Endothelial cell (in vitro differentiated cells): ENCODE measurements at regions not wholly inside any gene's neighbourhood (a gene's known extent, or its start where the extent isn't known, plus 50 kb on each side); places are given as distances from the start of the nearest gene placed in this dataset.
A peak's percentile ranks its signal among the peaks of the same experiment; 100 is the strongest.

Experiments used
- DNase-seq: peaks from one replicate; pipeline ENCODE4 v3.0.0; 2021; ENCODE audit warnings: low spot score
- H3K27ac Mint-ChIP-seq: one replicate; pipeline ENCODE4 v1.8.0; 2021; ENCODE audit warnings: mixed read lengths, inconsistent platforms; ENCODE audit not compliant: unreplicated experiment
- H3K27me3 Mint-ChIP-seq: one replicate; pipeline ENCODE4 v1.8.0; 2021; ENCODE audit warnings: mild to moderate bottlenecking, moderate library complexity, mixed read lengths, inconsistent platforms; ENCODE audit not compliant: unreplicated experiment
- H3K36me3 Mint-ChIP-seq: one replicate; pipeline ENCODE4 v1.8.0; 2021; ENCODE audit warnings: mild to moderate bottlenecking, low read depth, mixed read lengths, inconsistent platforms; ENCODE audit not compliant: unreplicated experiment
- H3K4me1 Mint-ChIP-seq: one replicate; pipeline ENCODE4 v1.8.0; 2021; ENCODE audit warnings: mild to moderate bottlenecking, mixed read lengths, inconsistent platforms; ENCODE audit not compliant: unreplicated experiment
- H3K4me3 Mint-ChIP-seq: one replicate; pipeline ENCODE4 v1.8.0; 2021; ENCODE audit warnings: mild to moderate bottlenecking, mixed read lengths, inconsistent platforms; ENCODE audit not compliant: unreplicated experiment
- H3K9me3 Mint-ChIP-seq: one replicate; pipeline ENCODE4 v1.8.0; 2021; ENCODE audit warnings: mixed read lengths, inconsistent platforms; ENCODE audit not compliant: unreplicated experiment
- TF ChIP-seq, protein P1 (sequence below): fragments of 200-600 bp; sonication (generic); IDR thresholded peaks from one replicate; pipeline ENCODE4 v1.5.0; 2021; ENCODE audit warnings: antibody characterized with exemption; ENCODE audit not compliant: unreplicated experiment

DNA sequence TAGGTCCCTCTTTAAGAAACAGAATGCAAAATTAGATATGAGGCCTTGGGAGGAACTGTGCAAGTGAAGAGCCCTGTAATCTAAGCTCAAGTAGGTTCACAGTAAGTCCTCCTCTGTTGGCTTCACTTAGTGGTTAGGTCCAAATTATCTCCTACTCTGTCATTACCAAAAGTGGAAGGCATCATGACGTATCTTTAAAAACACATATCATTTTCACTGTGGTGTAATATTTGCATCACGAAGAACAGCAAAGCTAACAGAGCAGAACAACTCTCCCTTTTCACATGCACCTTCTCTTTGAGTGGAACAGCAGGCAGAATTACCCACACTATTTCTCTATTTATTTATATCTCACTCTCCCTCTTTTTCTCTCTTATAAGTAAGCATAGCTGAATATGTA is 240.5 kb upstream of the CCNH start:
- DNase-seq = no peak
- no peaks in the 10 kb centered on the region for H3K27me3 Mint-ChIP-seq
- no peak overlapping the region for H3K27ac Mint-ChIP-seq
- H3K9me3 Mint-ChIP-seq = no peaks in the 10 kb centered on the region
- no peaks in the 10 kb centered on the region for H3K36me3 Mint-ChIP-seq
- H3K4me3 Mint-ChIP-seq = no peak overlapping the region
- TF ChIP-seq, protein P1, sequence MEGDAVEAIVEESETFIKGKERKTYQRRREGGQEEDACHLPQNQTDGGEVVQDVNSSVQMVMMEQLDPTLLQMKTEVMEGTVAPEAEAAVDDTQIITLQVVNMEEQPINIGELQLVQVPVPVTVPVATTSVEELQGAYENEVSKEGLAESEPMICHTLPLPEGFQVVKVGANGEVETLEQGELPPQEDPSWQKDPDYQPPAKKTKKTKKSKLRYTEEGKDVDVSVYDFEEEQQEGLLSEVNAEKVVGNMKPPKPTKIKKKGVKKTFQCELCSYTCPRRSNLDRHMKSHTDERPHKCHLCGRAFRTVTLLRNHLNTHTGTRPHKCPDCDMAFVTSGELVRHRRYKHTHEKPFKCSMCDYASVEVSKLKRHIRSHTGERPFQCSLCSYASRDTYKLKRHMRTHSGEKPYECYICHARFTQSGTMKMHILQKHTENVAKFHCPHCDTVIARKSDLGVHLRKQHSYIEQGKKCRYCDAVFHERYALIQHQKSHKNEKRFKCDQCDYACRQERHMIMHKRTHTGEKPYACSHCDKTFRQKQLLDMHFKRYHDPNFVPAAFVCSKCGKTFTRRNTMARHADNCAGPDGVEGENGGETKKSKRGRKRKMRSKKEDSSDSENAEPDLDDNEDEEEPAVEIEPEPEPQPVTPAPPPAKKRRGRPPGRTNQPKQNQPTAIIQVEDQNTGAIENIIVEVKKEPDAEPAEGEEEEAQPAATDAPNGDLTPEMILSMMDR = no peak
- H3K4me1 Mint-ChIP-seq = no peaks in the 10 kb centered on the region

DNA sequence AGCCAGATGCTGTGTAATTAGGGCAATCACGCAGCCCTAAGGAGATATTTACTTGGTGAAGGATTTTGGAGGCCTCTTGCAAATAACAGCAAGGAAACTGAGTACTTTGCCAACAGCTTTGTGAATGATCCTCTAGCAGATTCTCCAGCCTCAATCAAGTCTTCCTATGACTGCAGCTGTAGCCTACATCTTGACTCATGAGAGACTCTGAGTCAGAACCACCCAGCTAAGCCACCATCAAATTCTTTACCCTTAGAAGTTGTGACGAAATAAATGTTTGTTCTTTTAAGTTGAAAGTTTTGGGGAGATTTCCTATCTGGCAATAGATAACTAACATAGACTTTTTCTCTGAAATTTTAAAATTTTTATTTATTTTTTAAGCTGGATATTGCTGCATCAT is 237.6 kb upstream of the CCNH start:
- Mint-ChIP-seq H3K36me3 (no peaks in the 10 kb centered on the region), H3K9me3 (no peaks in the 10 kb centered on the region), H3K27ac (no peak overlapping the region), H3K27me3 (no peaks in the 10 kb centered on the region), H3K4me3 (no peak overlapping the region), H3K4me1 (peaks cover 1% of the 10 kb centered on the region)
- DNase-seq = no peak
- TF ChIP-seq, protein P1 = no peak

DNA sequence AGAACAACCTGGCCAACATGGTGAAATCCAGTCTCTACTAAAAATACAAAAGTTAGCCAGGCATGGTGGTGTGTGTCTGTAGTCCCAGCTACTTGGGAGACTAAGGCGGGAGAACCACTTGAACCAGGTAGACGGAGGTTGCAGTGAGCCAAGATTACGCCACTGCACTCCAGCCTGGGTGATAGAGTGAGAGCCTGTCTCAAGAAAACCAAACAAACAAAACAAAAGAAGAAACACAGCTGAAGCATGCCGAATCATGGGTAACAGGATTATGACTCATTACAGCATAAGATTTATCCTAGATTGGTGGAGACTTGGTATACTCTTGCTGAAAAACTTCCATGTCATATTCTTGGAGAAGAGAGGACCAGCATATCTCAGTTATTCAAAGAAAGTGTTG is 236.7 kb upstream of the CCNH start:
- Mint-ChIP-seq H3K4me1 (peaks cover 5% of the 10 kb centered on the region), H3K4me3 (no peak overlapping the region), H3K9me3 (no peaks in the 10 kb centered on the region), H3K27me3 (no peaks in the 10 kb centered on the region), H3K36me3 (no peaks in the 10 kb centered on the region), H3K27ac (no peak overlapping the region)
- TF ChIP-seq, protein P1 = no peak
- no peak for DNase-seq

DNA sequence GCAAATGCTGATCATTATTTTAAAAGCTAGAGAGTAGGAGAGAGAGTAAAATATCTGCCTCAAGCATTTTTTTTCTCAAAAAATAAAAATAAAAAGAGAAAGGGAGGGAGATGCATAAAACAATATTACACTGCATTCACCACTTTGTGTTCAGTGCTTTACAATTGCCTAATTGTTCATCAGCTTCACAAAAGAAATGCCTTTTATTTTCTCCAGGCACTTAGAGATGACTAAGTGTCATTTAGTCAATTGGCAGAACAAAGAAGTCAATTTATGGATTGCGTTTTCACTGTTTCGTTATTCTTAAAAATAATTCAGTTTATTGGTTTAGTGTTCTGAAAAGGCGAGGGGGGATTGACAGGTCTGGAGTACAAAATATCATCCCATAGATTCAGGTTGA is 232.5 kb upstream of the CCNH start:
- no peak for DNase-seq
- Mint-ChIP-seq H3K9me3 (no peaks in the 10 kb centered on the region), H3K4me3 (no peak overlapping the region), H3K4me1 (peaks cover 5% of the 10 kb centered on the region), H3K27me3 (no peaks in the 10 kb centered on the region), H3K27ac (peak overlapping the region; percentile 72), H3K36me3 (no peaks in the 10 kb centered on the region)
- TF ChIP-seq, protein P1 = no peak

DNA sequence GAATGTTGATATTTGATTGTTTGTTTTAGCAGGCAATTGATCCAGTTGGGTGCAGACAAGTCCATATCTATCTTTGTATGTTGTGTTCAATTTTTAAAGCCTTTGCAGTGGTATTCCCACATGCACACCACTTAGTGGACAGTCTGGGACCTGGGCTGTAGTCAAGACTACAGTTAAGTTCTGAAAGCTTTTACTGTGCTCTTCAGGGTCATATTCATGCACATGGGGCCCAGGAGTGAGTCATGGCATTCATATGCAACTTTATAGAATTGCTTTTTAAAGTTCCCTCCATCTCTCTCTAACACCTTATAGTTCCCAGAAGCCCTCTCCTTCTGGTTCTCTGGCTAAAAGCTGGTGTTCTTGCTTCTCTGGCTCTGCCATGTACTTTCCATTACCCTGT is 228.2 kb upstream of the CCNH start:
- Mint-ChIP-seq H3K4me1 (peaks cover 5% of the 10 kb centered on the region), H3K27ac (no peak overlapping the region), H3K4me3 (no peak overlapping the region), H3K27me3 (no peaks in the 10 kb centered on the region), H3K9me3 (no peaks in the 10 kb centered on the region), H3K36me3 (no peaks in the 10 kb centered on the region)
- TF ChIP-seq, protein P1 = no peak
- DNase-seq = no peak
